HG02571 (cell line): ENCODE measurements at regions not wholly inside any gene's neighbourhood (a gene's known extent, or its start where the extent isn't known, plus 50 kb on each side); places are given as distances from the start of the nearest gene placed in this dataset.
"Not testable (repeated sequence)": the region's sequence is repeated elsewhere in the genome, so short reads cannot be mapped to it uniquely, and the experiment has no call there.

Source experiments
- ATAC-seq: cut with Tn5 transposase; IDR thresholded peaks from one replicate; pipeline ENCODE4 v1.9.1; 2021; ENCODE audit warnings: mild to moderate bottlenecking, moderate library complexity; ENCODE audit not compliant: unreplicated experiment

DNA sequence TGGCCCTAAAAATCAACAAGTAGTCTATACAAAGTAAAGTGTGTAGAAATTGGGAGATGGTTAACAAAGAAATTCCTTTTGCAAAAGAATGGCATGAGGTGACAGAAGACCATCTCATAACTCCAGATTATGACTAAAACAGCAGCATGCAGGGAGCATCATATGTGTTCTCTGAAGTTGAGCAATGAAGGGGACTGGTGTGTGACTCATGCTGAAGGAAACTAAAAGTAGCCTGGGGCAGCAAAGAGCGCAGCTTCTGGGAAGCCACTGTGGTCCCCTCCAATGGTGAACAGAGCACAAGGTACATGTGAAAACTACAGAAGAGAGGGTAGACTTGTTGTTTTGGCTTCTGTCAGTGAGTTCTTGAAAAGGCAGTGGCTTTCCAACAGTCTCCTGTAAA is 133.4 kb downstream of the MACC1 start:
- ATAC-seq = no peak

DNA sequence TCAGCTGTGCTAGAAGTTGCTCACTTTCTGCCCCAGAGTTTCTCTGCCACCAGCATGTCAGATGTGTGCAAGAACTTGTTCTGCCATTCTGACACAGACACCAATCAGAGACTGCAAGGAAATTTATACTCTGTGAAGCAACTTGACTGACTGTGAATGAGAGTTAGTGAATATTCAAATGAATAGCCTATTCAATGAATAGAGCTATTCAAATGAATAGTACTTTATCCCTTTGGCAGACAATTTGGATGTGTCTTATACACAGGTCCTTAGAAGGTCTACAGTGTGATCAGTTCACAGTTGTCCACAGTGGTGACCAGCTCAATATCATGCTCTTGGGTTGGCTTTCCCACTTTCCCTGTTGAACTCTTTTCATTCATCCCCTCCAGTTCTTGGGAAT is 138.1 kb downstream of the MACC1 start:
- no peak for ATAC-seq

DNA sequence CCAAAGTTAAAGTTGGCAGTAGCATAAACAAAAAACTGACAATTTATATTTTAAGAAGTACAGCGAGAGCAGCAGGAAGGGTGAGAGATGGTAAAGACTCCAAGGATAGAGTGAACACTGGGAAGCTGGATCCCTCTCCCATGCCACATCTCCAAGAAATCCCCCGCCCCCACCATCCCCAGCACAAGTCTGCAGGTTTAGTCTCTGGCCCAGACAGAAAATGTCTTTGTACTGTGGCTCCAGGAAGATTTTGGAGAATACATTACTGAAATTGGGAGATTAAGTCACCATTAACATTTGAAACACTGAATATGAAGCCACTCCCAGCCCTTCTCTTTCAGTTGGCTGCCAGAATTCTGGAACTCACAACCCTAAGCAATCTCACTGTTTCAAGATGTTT is 140.3 kb downstream of the MACC1 start:
- ATAC-seq = no peak

DNA sequence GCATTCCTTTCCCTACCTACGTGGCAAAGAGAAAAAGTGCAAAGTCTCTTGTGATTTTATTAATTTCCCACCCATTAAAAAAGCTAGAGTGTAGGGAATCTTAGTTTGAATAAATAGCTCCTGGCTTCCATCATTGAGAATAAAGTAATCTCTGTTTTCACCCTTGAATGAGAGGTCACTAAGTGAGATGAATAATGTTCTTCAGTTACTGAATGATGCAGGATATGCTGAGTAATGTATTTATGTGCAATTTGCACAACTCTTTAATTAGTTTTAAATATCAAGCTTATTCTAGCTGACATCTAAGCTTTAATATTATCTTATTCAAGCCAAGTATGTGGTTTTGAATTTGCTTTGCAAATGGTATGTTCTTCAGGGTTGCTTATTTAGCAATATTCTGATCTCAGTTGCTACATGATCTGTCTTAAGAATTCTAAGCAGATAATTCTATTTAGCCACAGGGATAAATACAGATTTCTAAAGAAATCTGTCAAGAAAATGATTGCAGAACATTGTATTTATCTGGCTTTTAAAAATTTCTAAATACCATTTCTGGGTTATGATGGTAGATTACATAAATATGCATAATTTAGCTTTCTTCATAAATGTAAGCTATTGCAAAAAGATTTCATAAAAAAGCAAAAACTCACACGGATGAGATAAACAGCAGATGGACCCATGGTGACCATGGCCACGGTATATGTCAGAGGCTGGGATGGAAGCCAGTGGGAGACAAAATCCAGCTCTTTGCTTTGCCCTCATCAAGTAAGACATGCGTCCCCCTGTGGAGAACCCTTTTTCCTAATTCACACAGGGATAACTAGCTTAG is 141.0 kb downstream of the MACC1 start:
- ATAC-seq = no peak

DNA sequence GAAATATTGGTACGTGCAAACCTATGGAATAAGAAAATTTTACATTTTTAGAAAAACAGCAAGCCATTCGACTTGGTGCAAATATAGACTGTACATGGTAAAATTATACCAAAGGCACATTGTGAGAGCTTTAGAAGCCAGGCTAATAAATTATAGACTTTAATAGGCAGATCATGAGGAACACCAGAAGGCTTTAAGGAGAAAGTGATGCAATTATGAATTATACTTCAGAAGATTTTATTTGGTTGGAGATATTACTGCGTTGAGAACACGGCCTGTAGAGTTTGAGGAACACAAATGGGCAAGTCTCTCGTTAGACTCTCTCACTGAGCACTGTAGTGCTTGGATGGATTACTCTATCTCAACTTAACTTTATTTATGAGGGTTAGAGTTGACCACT is 141.7 kb downstream of the MACC1 start:
- no peak for ATAC-seq

DNA sequence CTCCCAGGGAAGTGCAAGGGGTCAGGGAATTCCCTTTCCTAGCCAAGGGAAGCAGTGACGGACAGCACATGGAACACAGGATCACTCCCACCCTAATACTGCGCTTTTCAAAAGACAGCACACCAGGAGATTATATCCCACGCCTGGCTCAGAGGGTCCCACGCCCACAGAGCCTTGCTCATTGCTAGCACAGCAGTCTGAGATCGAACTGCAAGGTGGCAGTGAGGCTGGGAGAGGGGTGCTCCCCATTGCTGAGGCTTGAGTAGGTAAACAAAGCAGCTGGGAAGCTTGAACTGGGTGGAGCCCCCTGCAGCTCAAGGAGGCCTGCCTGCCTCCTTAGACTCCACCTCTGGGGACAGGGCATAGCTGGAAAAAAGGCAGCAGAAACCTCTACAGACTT is 149.2 kb downstream of the MACC1 start:
- not testable (repeated sequence) for ATAC-seq

DNA sequence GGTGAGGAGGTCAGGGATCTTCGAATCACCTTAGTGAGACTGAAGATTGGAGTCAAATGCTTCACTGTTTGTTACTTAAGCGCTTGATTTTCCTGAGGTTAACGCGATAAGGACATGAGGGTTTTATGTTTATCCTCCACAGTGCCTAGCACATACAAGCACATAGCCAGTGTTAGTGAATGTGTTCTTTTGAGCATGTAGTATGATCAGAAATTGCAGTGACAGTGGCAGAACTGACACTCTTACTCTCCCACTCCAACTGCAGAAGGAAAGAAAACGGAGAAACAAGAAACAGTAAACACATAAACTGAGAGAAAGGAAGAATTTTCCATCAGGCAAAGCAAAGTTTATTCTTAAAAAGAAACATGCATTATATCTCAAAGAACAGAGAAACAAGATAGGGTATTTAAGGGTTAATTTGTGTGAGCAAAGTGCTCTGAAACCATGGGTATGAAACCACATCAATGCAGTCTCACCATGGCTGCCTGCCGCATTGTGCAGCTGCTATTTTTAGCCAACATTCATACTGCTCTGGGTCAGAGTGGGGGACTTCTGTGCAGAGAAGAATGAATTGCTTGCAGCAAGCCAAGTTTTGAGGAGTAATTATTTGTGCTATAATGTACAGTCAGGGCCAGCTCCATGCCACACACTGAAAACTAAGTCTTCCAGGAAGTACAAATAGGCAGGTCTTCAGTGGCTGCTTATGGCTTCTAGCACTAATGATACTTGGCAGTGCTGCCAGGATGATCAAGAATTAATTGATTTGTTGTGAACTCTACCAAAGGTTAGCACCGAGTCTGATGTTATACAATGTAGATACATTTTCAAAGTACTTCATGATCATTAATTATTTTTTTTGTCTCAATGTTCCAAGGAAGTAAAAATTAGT is 152.0 kb downstream of the MACC1 start:
- peak; percentile 99 for ATAC-seq

DNA sequence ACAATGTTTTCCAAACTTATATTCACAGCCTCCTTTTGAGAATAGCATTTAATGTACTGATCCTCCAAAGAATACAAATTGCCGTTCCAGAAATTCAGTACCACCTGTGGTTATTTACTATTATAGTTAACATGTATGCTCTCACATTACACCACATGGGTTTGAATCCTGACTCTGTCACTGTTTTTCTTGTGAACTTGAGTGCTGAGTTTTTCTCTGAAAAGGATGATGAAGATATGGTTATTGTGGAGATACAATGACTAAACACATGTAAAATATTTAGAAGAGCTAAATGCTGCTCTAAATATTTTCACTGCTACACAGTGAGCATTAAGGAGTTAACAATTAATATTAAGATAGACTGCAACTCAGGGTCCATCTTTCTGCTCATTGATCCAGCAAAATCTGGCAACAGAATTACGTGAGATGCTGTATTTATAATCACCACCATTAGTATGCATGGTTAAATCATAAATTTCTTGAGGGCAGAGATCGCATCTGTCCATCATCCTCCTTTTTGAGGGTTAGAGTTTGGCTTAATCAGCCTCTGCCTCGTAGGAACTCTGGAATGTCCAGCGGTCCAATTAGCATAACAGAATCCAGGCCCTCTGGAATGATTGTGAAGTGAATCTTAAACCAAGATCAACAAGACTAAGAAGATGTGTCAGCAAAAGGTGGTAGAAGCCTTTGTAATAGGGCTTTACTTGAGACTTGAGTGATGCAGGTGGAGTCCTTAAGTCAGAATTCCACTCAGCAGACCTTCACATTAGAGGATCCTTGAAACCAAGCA is 152.8 kb downstream of the MACC1 start:
- ATAC-seq = no peak

DNA sequence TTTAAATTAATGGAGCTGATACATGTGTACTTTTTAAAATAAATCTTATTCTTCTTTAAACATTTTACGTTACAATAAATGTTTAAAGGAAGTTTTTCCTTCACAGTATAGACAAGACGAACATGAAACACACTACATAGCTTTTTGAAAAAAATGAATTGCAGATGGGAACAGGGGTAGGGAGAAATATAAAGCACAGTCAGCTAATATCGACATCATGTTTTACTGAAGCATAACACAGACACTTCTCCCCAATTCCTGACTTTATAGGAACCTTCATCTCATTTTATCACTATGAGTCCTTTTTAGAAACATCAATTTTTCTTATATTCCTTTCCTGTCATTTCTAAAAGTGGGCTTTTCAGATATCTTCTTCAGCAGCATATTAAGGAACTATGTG is 153.5 kb downstream of the MACC1 start:
- no peak for ATAC-seq

DNA sequence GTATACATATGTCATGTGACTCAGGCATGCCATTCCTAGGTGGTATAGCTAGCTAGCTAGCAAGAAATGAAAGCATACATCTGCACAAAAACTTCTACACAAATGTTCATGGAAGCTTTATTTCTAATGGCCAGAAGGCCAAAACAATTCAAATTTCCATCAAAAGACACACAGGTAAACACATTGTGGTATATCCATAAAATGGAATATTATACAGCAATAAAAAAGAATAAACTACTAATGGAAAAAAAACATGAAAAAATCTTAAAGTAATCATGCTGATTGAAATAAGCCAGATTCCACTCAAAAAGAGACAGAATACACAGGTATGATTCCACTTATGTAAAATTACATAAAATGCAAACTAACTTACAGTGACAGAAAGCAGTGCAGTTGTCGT is 154.3 kb downstream of the MACC1 start:
- no peak for ATAC-seq

DNA sequence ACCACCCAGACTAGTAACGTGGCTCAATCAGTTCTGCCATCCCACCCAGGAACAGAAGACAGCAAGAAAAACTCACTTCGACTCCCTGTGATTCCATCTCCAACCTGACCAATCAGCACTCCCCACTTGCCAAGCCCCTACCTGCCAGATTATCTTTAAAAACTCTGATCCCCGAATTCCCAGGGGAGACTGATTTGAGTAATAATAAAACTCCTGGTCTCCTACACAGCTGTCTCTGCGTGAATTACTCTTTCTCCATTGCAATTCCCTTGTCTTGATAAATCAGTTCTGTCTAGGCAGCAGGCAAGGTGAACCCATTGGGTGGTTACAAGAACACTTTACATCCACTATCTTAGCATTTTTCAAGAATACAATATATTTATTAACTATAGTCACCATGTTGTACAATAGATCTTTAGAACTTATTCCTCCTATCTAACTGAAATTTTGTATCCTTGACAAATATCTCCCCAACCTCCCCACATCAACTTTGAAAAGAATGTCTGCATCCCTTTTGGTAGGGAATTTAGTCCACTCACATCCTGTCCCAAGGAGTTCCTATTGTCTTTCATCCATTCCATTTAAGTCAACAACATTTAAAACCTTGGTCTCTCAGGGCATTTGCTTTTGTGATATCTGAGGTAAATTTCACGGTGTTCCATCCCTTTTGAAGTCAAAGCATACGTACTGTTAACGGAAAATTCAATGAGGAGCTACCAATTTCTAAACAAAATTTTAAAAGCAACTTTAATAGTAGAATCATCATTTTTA is 163.7 kb downstream of the MACC1 start:
- ATAC-seq = no peak

DNA sequence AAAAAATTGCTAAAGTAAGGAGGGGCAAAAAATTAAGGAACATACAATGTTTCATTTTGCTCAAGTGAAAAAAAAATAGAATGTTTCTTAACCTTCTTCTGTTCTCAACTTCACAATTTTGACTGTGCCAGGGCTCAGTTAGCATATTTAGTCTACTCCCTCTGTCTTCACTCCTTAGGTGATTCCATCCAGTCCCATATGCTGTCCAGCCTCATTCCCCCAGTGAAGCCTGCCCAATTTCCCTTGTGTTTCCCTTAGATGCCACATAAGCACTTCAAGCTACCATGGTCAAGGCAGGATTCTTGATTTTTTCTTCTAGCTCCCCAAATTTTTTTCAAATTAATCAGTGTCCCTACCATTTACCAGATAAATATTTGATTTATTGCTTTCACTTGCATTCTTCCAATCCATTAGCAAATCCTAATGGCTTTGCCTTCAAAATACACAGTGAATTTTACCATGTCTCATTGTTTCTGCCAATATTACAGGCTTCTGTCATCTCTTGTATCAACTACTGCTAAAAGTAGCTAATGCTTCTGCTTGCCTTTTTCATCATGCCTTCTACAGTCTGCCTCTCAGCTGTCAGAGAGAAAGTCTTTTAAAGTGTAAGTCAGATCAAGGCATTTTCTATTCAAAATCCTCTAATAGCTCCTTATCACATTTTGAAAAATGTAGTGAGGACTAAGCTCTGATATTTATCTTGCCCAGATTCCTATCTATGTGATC is 166.8 kb downstream of the MACC1 start:
- no peak for ATAC-seq

DNA sequence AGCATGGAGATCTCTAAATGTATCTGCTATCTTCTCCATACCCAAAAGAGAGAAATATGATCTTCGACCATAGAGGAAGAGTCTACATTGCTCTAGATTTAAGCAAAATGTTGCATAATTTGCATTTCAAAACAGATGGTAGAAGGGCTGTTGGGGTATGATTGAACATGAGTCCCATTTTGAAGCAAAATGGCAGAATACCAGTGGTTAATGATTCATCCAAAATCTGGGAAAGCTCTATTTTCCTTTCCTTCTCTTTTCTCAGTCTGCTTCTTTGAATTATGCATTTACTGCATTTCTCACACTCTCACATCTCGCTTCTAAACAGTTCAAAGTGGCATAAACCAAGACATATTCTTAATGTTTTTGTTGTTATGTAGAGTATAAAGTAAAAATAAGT is 178.5 kb downstream of the MACC1 start:
- ATAC-seq = no peak

DNA sequence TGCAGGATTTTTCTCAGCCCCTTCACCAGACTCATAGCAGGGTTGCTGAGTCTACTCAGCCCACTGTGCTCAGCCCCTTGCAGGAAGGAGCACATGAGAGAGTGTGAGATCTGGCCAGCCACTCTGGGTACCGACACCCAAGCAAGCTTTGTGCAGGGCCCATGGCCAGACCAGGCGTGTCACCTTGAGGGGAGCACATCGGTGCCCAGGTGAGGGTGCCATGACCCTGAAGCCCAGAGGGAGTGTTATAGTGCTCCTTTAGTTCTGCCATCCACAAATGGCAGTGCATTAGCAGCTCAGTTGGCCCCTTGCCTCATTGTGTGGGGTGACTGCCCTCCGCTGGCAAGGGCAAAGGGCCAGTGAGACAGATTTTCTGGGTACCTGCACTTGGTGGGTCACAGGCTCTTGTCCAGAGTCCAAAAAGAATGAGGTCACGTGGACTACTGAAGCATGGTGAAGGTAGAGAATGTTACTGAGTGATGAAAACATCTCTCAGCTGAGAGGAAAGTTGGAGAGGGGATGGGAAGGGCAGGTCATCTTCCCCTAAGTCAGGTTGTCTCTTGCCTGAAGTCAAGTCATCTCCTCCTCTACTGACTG is 181.8 kb downstream of the MACC1 start:
- ATAC-seq = no peak

DNA sequence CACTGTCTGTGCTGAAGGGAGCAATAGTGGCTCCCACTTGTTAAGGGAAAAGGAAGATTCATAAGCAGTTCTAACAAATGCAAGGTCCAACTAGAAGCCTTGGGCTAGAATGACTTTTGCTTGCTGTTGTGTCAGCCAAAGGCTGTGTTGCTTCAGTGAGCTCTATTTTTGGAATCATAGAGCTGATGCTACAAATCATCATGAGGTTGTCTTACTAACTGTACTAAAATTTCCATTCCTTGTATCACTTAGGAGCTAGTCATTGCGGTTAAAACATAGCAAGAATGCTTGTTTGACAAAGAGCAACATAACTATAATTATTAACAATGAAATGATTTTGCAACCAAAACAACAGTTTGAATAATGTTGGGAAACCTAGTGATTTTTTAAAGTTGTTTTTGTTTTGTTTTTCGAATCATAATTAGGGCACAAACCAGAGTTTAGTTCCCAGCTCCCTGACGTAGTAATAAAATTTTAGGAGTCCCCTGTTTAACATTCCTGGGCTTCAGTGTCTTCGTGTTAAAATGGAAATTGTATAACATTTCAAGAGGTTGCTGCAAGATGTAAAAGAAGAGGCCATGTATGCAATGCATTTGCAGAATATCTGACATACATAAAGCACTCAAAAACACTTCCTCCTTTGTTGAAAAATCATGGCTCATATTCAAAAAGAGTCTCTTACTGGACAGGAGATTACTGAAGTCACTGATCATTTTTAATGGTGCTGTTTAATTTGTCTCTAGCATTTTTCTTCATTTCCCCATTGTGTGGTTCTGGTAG is 183.4 kb downstream of the MACC1 start:
- no peak for ATAC-seq

DNA sequence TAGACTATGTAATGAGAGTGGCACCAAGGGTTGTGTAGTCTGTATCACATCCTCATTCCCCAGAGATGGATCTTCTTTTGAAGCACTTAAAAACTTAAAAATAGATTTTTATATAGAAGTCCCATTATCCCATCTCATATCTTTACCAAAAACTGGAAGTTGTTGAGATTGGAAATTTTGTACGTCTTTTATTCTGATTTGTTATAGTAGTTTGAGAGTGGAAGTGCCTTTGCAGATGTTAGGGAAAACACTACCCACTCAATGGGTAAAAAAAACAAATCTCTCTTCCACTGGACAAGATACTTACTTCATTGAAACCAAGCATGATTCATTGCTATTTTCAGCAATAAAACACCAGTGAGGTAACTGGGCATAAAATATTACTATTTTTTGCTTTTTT is 184.4 kb downstream of the MACC1 start:
- no peak for ATAC-seq

DNA sequence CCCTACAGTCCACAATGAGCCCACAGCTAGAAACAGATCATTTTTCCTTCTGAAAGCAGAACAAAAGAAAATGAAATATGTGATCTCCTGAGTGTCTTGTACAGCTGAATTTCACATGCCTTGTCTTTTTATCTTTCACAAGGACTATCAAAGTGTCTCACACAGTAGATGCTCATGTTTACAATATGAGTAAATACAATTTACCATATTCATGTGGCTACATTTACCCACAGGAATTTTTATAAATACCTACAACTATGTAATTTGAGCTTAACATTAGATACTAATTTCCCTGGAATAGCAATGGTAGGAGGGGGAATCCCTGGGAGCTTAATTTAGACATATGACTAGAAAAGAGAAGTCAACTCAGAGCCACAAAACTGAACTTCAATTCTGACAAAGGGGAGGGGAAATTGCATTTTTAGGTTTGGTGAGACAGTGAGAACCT is 186.2 kb downstream of the MACC1 start:
- ATAC-seq = peak; percentile 42

DNA sequence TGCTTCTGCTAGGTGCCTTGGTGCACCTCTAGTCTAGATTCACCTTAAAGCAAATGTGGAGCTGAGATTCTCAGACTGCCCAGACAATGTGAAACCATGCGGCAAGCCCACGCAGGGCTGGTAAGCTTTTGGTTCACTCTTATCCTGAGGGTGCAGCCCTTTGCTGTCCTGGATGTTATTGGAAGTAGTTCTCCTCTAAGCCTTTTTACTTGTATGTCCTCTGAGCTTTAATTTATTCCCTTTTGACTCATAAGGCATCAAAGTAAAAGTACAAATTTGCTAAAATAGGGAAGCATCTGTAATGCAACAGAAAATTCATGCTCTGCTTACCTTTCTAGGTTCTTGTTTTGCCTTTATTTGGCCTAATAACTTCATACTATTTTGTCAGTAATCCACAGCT is 186.8 kb downstream of the MACC1 start:
- peak; percentile 88 for ATAC-seq

DNA sequence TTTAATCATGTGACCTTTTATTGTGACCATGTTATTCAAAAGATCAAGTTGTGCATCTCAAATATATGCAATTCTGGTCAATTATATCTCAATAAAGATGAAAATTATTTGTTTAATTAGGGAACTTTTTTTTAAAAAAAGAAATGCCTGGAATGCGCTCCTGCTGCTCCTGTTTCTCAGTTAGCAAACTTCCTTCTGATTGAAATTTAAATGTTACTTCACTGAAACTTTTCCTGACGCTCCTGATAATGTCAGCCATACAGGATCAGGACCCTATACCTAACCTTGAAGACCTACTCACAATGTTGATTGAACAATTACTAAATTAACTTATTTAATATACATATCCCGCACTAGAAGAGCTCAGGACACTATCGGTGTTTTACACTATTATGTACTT is 190.4 kb downstream of the MACC1 start:
- no peak for ATAC-seq
